Lower lobe of right lung (tissue), 2 donors: ENCODE measurements at regions not wholly inside any gene's neighbourhood (a gene's known extent, or its start where the extent isn't known, plus 50 kb on each side); places are given as distances from the start of the nearest gene placed in this dataset.

Source experiments
- ATAC-seq, 2 donors: fragments of 200-7000 bp; cut with Tn5 transposase; one replicate each; pipeline ENCODE4 v1.9.1; 2020 to 2022; ENCODE audit warnings: mild to moderate bottlenecking in 2 of 2, moderate library complexity in 2 of 2
- DNase-seq: peaks from one replicate; pipeline ENCODE4 v3.0.0-alpha.2; 2020
- H3K27ac ChIP-seq: fragments of 200-600 bp; one replicate; pipeline ENCODE4 v1.8.0; 2022
- H3K27me3 ChIP-seq: fragments of 200-600 bp; one replicate; pipeline ENCODE4 v1.8.0; 2022; ENCODE audit warnings: low read depth
- H3K36me3 ChIP-seq: fragments of 200-600 bp; one replicate; pipeline ENCODE4 v1.8.0; 2022; ENCODE audit warnings: mild to moderate bottlenecking
- H3K4me1 ChIP-seq: fragments of 200-600 bp; one replicate; pipeline ENCODE4 v1.8.0; 2022
- H3K4me3 ChIP-seq: fragments of 200-600 bp; one replicate; pipeline ENCODE4 v1.8.0; 2022; ENCODE audit warnings: mild to moderate bottlenecking
- H3K9me3 ChIP-seq: fragments of 200-600 bp; one replicate; pipeline ENCODE4 v1.8.0; 2022
- CTCF ChIP-seq: fragments of 200-600 bp; IDR thresholded peaks from one replicate; pipeline ENCODE4 v1.8.0; 2022; ENCODE audit warnings: antibody characterized with exemption, mild to moderate bottlenecking
- intact Hi-C: fragments of 100-400 bp; cut with DNase I; formaldehyde crosslinking; loops from one replicate; pipeline ENCODE4 v1.11.0; 2022
- donor health status: DM: no; HTN: yes; CAD: no; lungs with severe emphysema.

- no peak for TF ChIP-seq CTCF
- H3K4me3 ChIP-seq: no peak overlapping the region
- no peaks in the 10 kb centered on the region for H3K36me3 ChIP-seq
- no peaks in the 10 kb centered on the region for H3K27me3 ChIP-seq
- intact Hi-C loops: no loop called here
- ATAC-seq (no peak), DNase-seq (no peak)
- no peak overlapping the region for H3K27ac ChIP-seq
- H3K9me3 ChIP-seq: no peaks in the 10 kb centered on the region
- no peaks in the 10 kb centered on the region for H3K4me1 ChIP-seq
Observed at GRCh38 chr18:67876871-67877270, 360.4 kb upstream of the DSEL start.

- Histone ChIP-seq H3K9me3 (no peaks in the 10 kb centered on the region), H3K36me3 (no peaks in the 10 kb centered on the region), H3K4me1 (no peaks in the 10 kb centered on the region), H3K4me3 (no peak overlapping the region), H3K27me3 (no peaks in the 10 kb centered on the region), H3K27ac (no peak overlapping the region)
- ATAC-seq: no peak
- no peak for DNase-seq
- no peak for TF ChIP-seq CTCF
- intact Hi-C loops: no loop called here
Observed at GRCh38 chr18:67875944-67876343, 359.4 kb upstream of the DSEL start.

- ATAC-seq (no peak), DNase-seq (no peak)
- no peaks in the 10 kb centered on the region for H3K36me3 ChIP-seq
- no peaks in the 10 kb centered on the region for H3K9me3 ChIP-seq
- H3K27ac ChIP-seq: no peak overlapping the region
- TF ChIP-seq CTCF: no peak
- H3K27me3 ChIP-seq: no peaks in the 10 kb centered on the region
- no peak overlapping the region for H3K4me3 ChIP-seq
- no peaks in the 10 kb centered on the region for H3K4me1 ChIP-seq
- intact Hi-C loops: no loop called here
Observed at GRCh38 chr18:67875060-67875459, 358.5 kb upstream of the DSEL start.

GRCh38 chr18:67865400-67865799, 348.9 kb upstream of the DSEL start:
- Histone ChIP-seq H3K9me3 (no peaks in the 10 kb centered on the region), H3K36me3 (no peaks in the 10 kb centered on the region), H3K4me3 (no peak overlapping the region), H3K27ac (no peak overlapping the region), H3K27me3 (no peaks in the 10 kb centered on the region), H3K4me1 (no peaks in the 10 kb centered on the region)
- TF ChIP-seq CTCF: no peak
- ATAC-seq (no peak), DNase-seq (no peak)
- intact Hi-C loops: no loop called here

GRCh38 chr18:67864677-67865340, 348.3 kb upstream of the DSEL start:
- Histone ChIP-seq H3K4me1 (no peaks in the 10 kb centered on the region), H3K27ac (no peak overlapping the region), H3K9me3 (no peaks in the 10 kb centered on the region), H3K27me3 (no peaks in the 10 kb centered on the region), H3K4me3 (no peak overlapping the region), H3K36me3 (no peaks in the 10 kb centered on the region)
- no peak for DNase-seq
- TF ChIP-seq CTCF: no peak
- no peak for ATAC-seq
- intact Hi-C loops: no loop called here

GRCh38 chr18:67862069-67862468, 345.5 kb upstream of the DSEL start:
- no peaks in the 10 kb centered on the region for H3K9me3 ChIP-seq
- ATAC-seq: no peak
- intact Hi-C loops: no loop called here

More at GRCh38 chr18:67862069-67862468, 345.5 kb upstream of the DSEL start:
- TF ChIP-seq CTCF: no peak
- no peak overlapping the region for H3K27ac ChIP-seq
- H3K36me3 ChIP-seq: no peaks in the 10 kb centered on the region
- DNase-seq: no peak
- H3K27me3 ChIP-seq: no peaks in the 10 kb centered on the region
- H3K4me3 ChIP-seq: no peak overlapping the region
- no peaks in the 10 kb centered on the region for H3K4me1 ChIP-seq
